GM12878 (cell line): ENCODE measurements at regions not wholly inside any gene's neighbourhood (a gene's known extent, or its start where the extent isn't known, plus 50 kb on each side); places are given as distances from the start of the nearest gene placed in this dataset.

Experiments used
- ATAC-seq: fragments of 200-7000 bp; cut with Tn5 transposase; 3 replicates; pipeline ENCODE4 v1.9.1; 2020; ENCODE audit warnings: mild to moderate bottlenecking, moderate library complexity
- BruUV-seq: library from RNA; stranded (reverse); fragments of 400-500 nt; replicated peaks from 2 replicates; lab custom pipeline; 2021; lab: Mats Ljungman, UMichigan
- CTCF ChIA-PET: fragments of 300-600 bp; sonication (Branson Sonifier 250); formaldehyde crosslinking; extraction: SDS; loops from one replicate; lab custom pipeline; 2021; ENCODE audit warnings: inconsistent platforms; lab: Yijun Ruan, JAX
- POLR2A ChIA-PET: fragments of 350-600 bp; formaldehyde crosslinking; extraction: SDS; loops from one replicate; lab custom pipeline; 2021; ENCODE audit warnings: inconsistent platforms; lab: Charles Lee
- RAD21 ChIA-PET: fragments of 300-600 bp; sonication (Branson Sonifier 250); formaldehyde crosslinking; loops from one replicate; lab custom pipeline; 2023; ENCODE audit warnings: antibody characterized with exemption; ENCODE audit not compliant: unreplicated experiment; lab: Charles Lee
- SMC1A ChIA-PET: fragments of 300-600 bp; sonication (Branson Sonifier 250); formaldehyde crosslinking; loops from one replicate; lab custom pipeline; 2023; ENCODE audit not compliant: unreplicated experiment, uncharacterized antibody; lab: Charles Lee
- DNase-seq: peaks from one replicate; pipeline ENCODE4 v3.0.0-alpha.2; 2011; ENCODE audit warnings: low read depth, low spot score
- FAIRE-seq: peaks from 3 replicates; lab custom pipeline; 2011; peaks lifted over from hg19 to GRCh38; lab: Jason Lieb, UNC
- H2AFZ ChIP-seq: 2 replicates; pipeline ENCODE4 v1.6.0; 2011; ENCODE audit warnings: low read depth, low read length, control low read depth; ENCODE audit not compliant: control insufficient read depth
- H3K27ac ChIP-seq: 2 replicates; pipeline ENCODE4 v1.5.1; 2011; ENCODE audit warnings: control low read depth; ENCODE audit not compliant: control insufficient read depth, insufficient read depth
- H3K27me3 ChIP-seq, 2 experiments: replicated peaks in 1 of 2; 2 replicates each; pipeline versions ENCODE4 v1.6.0 to v1.6.1; 2011; ENCODE audit warnings: low read length in 1 of 2; ENCODE audit not compliant: control insufficient read depth in 2 of 2, insufficient read depth in 2 of 2
- H3K36me3 ChIP-seq, 2 experiments: 2 replicates each; pipeline ENCODE4 v1.5.1; 2011; ENCODE audit warnings: low read length in 1 of 2; ENCODE audit not compliant: control insufficient read depth in 2 of 2, insufficient read depth in 2 of 2
- H3K4me1 ChIP-seq: 2 replicates; pipeline ENCODE4 v1.6.1; 2011; ENCODE audit warnings: mild to moderate bottlenecking, low read length, moderate library complexity, mixed read lengths; ENCODE audit not compliant: control insufficient read depth, insufficient read depth
- H3K4me2 ChIP-seq: 2 replicates; pipeline ENCODE4 v1.6.0; 2011; ENCODE audit warnings: control low read depth; ENCODE audit not compliant: control insufficient read depth, insufficient read depth
- H3K4me3 ChIP-seq: fragments of 200-600 bp; sonication (generic); 2 replicates; pipeline ENCODE4 v1.5.1; 2016
- H3K79me2 ChIP-seq: 2 replicates; pipeline ENCODE4 v1.6.0; 2011; ENCODE audit warnings: low read length; ENCODE audit not compliant: control insufficient read depth, insufficient read depth
- H3K9ac ChIP-seq: 2 replicates; pipeline ENCODE4 v1.8.0; 2011; ENCODE audit warnings: low read length, control low read depth, mixed read lengths; ENCODE audit not compliant: control insufficient read depth, insufficient read depth
- H3K9me3 ChIP-seq: replicated peaks from 3 replicates; pipeline ENCODE4 v1.5.1; 2011; ENCODE audit warnings: mild to moderate bottlenecking, low read length; ENCODE audit not compliant: control insufficient read depth, insufficient read depth
- H4K20me1 ChIP-seq: 2 replicates; pipeline ENCODE4 v1.6.0; 2011; ENCODE audit not compliant: control insufficient read depth, insufficient read depth
- BMI1 ChIP-seq: fragments of 450-650 bp; IDR thresholded peaks from 2 replicates; pipeline ENCODE4 v1.6.1; 2016; ENCODE audit warnings: mild to moderate bottlenecking, moderate library complexity, borderline replicate concordance
- CBX3 ChIP-seq: fragments of 200-600 bp; sonication (generic); IDR thresholded peaks from 2 replicates; pipeline ENCODE4 v1.6.1; 2016; ENCODE audit warnings: low read depth, borderline replicate concordance
- ELK1 ChIP-seq: IDR thresholded peaks from 2 replicates; pipeline ENCODE4 v1.6.1; 2012; ENCODE audit warnings: low read depth, low read length, improper control_type of control experiment
- JUNB ChIP-seq: IDR thresholded peaks from 2 replicates; pipeline ENCODE4 v1.6.1; 2016; ENCODE audit warnings: antibody characterized with exemption, mild to moderate bottlenecking
- NFYA ChIP-seq: IDR thresholded peaks from 2 replicates; pipeline ENCODE4 v1.6.1; 2011; ENCODE audit warnings: low read depth, mild to moderate bottlenecking, low read length, improper control_type of control experiment, borderline replicate concordance
- NR2C1 ChIP-seq: fragments of 450-650 bp; IDR thresholded peaks from 2 replicates; pipeline ENCODE4 v1.6.1; 2017; ENCODE audit warnings: antibody characterized with exemption, mild to moderate bottlenecking, moderate library complexity
- NR2F1 ChIP-seq: fragments of 450-650 bp; conservative IDR thresholded peaks from 2 replicates; pipeline ENCODE4 v1.6.1; 2017; ENCODE audit warnings: mild to moderate bottlenecking
- SIX5 ChIP-seq: IDR thresholded peaks from 2 replicates; pipeline ENCODE4 v1.6.1; 2011; ENCODE audit warnings: mild to moderate bottlenecking, low read depth, low read length, moderate library complexity; ENCODE audit not compliant: severe bottlenecking
- SMAD5 ChIP-seq: IDR thresholded peaks from 2 replicates; pipeline ENCODE4 v1.6.1; 2016; ENCODE audit warnings: antibody characterized with exemption, low read depth
- ZZZ3 ChIP-seq: IDR thresholded peaks from 2 replicates; pipeline ENCODE4 v1.6.1; 2011; ENCODE audit warnings: low read depth; ENCODE audit not compliant: control insufficient read depth, insufficient read length
- WGBS: methylation state at CpG from one replicate; pipeline ENCODE4 v1.1.6; 2016; ENCODE audit warnings: low lambda C conversion rate; ENCODE audit not compliant: insufficient replicate concordance, insufficient coverage; ENCODE audit errors: missing lambda C conversion rate; 5-methylcytosine and 5-hydroxymethylcytosine counted together
- in situ Hi-C: fragments of 300-500 bp; cut with MboI; formaldehyde crosslinking; loops from 9 replicates; pipeline ENCODE4 v1.14.3; 2018; ENCODE audit warnings: mixed read lengths
- intact Hi-C: fragments of 100-400 bp; cut with micrococcal nuclease; formaldehyde crosslinking; loops from one replicate; pipeline ENCODE4 v1.14.2; 2022; ENCODE audit not compliant: unreplicated experiment
- TF ChIP-seq, protein P1 (sequence below): fragments of 450-650 bp; formaldehyde crosslinking; IDR thresholded peaks from 2 replicates; pipeline ENCODE4 v1.4.0; 2020; ENCODE audit warnings: mild to moderate bottlenecking, moderate library complexity
- TF ChIP-seq, protein P2 (sequence below): IDR thresholded peaks from 2 replicates; pipeline ENCODE4 v1.6.1; 2012; ENCODE audit warnings: improper control_type of control experiment, low read depth, low read length; ENCODE audit not compliant: insufficient replicate concordance

- TF ChIP-seq, protein P1, sequence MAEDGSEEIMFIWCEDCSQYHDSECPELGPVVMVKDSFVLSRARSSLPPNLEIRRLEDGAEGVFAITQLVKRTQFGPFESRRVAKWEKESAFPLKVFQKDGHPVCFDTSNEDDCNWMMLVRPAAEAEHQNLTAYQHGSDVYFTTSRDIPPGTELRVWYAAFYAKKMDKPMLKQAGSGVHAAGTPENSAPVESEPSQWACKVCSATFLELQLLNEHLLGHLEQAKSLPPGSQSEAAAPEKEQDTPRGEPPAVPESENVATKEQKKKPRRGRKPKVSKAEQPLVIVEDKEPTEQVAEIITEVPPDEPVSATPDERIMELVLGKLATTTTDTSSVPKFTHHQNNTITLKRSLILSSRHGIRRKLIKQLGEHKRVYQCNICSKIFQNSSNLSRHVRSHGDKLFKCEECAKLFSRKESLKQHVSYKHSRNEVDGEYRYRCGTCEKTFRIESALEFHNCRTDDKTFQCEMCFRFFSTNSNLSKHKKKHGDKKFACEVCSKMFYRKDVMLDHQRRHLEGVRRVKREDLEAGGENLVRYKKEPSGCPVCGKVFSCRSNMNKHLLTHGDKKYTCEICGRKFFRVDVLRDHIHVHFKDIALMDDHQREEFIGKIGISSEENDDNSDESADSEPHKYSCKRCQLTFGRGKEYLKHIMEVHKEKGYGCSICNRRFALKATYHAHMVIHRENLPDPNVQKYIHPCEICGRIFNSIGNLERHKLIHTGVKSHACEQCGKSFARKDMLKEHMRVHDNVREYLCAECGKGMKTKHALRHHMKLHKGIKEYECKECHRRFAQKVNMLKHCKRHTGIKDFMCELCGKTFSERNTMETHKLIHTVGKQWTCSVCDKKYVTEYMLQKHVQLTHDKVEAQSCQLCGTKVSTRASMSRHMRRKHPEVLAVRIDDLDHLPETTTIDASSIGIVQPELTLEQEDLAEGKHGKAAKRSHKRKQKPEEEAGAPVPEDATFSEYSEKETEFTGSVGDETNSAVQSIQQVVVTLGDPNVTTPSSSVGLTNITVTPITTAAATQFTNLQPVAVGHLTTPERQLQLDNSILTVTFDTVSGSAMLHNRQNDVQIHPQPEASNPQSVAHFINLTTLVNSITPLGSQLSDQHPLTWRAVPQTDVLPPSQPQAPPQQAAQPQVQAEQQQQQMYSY: no peak
Observed at GRCh38 chr2:12300927-12301326, 415.8 kb upstream of the TRIB2 start (continued).

DNA sequence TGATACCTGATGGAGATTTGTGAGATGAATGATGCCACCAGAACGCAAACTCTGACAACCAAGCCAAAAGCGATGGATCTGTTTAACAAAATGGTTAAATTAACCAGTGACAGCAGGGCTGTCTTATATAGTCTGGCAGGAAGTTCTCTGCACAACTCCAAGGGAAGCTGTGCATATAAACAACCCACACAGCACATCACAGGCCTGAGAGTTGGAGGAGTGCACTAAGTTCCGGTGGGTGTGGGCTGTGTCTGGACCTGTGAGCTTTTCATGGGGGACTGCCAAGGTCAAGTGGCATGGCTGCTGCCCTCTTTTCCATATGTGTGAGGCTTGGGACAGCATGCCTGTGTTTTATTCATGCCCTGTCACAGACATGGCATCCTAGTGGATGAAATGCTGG is 414.6 kb upstream of the TRIB2 start:
- RAD21 ChIA-PET: interaction anchor here (1.7 kb wide), 1 partner anchor 8 kb away, joined by 4 read pairs; no protein-coding TSS in a partner anchor
- POLR2A ChIA-PET: no interaction called here
- no peaks in the 10 kb centered on the region for H3K27me3 ChIP-seq
- SMC1A ChIA-PET: interaction anchor here (0.6 to 1.6 kb wide), 4 partner anchors 8 to 596 kb away, joined by 3 read pairs; no protein-coding TSS in a partner anchor
- intact Hi-C loops: no loop called here
- in situ Hi-C loops: no loop called here
- no peak overlapping the region for H3K4me2 ChIP-seq
- no peak for ATAC-seq
- H3K36me3 ChIP-seq: no peaks in the 10 kb centered on the region
- H3K9me3 ChIP-seq: no peaks in the 10 kb centered on the region; the same call in 2 of the 3 replicates
- H3K9ac ChIP-seq: no peak overlapping the region
- CTCF ChIA-PET: no interaction called here
- peaks cover 6% of the 10 kb centered on the region for H3K4me1 ChIP-seq
- H4K20me1 ChIP-seq: no peaks in the 10 kb centered on the region
- H3K79me2 ChIP-seq: no peaks in the 10 kb centered on the region
- no TSS peak for BruUV-seq
- DNase-seq: no peak
- no peak overlapping the region for H2AFZ ChIP-seq
- H3K27ac ChIP-seq: no peak overlapping the region
- WGBS: 98% methylated on average over 3 of the region's 3 CpGs
- no peak for FAIRE-seq
- H3K4me3 ChIP-seq: no peak overlapping the region
- TF ChIP-seq BMI1 (no peak), CBX3 (no peak), NR2F1 (no peak), JUNB (no peak), NFYA (no peak), NR2C1 (no peak), ELK1 (no peak), SMAD5 (no peak), SIX5 (no peak), ZZZ3 (no peak)
- TF ChIP-seq, protein P2, sequence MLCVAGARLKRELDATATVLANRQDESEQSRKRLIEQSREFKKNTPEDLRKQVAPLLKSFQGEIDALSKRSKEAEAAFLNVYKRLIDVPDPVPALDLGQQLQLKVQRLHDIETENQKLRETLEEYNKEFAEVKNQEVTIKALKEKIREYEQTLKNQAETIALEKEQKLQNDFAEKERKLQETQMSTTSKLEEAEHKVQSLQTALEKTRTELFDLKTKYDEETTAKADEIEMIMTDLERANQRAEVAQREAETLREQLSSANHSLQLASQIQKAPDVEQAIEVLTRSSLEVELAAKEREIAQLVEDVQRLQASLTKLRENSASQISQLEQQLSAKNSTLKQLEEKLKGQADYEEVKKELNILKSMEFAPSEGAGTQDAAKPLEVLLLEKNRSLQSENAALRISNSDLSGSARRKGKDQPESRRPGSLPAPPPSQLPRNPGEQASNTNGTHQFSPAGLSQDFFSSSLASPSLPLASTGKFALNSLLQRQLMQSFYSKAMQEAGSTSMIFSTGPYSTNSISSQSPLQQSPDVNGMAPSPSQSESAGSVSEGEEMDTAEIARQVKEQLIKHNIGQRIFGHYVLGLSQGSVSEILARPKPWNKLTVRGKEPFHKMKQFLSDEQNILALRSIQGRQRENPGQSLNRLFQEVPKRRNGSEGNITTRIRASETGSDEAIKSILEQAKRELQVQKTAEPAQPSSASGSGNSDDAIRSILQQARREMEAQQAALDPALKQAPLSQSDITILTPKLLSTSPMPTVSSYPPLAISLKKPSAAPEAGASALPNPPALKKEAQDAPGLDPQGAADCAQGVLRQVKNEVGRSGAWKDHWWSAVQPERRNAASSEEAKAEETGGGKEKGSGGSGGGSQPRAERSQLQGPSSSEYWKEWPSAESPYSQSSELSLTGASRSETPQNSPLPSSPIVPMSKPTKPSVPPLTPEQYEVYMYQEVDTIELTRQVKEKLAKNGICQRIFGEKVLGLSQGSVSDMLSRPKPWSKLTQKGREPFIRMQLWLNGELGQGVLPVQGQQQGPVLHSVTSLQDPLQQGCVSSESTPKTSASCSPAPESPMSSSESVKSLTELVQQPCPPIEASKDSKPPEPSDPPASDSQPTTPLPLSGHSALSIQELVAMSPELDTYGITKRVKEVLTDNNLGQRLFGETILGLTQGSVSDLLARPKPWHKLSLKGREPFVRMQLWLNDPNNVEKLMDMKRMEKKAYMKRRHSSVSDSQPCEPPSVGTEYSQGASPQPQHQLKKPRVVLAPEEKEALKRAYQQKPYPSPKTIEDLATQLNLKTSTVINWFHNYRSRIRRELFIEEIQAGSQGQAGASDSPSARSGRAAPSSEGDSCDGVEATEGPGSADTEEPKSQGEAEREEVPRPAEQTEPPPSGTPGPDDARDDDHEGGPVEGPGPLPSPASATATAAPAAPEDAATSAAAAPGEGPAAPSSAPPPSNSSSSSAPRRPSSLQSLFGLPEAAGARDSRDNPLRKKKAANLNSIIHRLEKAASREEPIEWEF: no peak
